GM18867 (cell line): ENCODE measurements at regions not wholly inside any gene's neighbourhood (a gene's known extent, or its start where the extent isn't known, plus 50 kb on each side); places are given as distances from the start of the nearest gene placed in this dataset.
"Not testable (repeated sequence)": the region's sequence is repeated elsewhere in the genome, so short reads cannot be mapped to it uniquely, and the experiment has no call there.

Experiments used
- ATAC-seq: cut with Tn5 transposase; IDR thresholded peaks from one replicate; pipeline ENCODE4 v1.9.1; 2021; ENCODE audit warnings: mild to moderate bottlenecking, moderate library complexity; ENCODE audit not compliant: unreplicated experiment

- no peak for ATAC-seq
These were observed 71.4 kb downstream of the TLR4 start for GRCh38 chr9:117775591-117775990.

DNA sequence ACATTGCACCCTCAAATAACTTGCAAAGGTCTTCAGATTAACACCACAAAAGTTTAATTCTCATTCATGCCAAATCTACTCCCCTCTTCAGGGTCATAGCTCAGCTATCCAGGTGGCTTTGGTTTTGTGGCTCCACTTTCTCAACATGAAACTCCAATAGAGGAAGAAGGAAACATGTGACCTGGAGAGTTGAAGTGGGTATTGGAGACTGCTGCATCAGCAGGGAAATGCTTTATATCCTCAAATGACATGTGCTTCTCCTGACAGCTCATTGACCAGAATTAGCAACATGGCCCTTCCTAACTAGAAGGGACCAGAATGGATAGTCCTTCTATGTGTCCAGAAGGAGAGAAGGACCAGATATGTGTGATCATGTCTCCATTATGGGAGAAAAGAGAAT lies 73.6 kb downstream of the TLR4 start:
- no peak for ATAC-seq

- ATAC-seq: no peak
These were observed 75.6 kb downstream of the TLR4 start for GRCh38 chr9:117779760-117780159.

DNA sequence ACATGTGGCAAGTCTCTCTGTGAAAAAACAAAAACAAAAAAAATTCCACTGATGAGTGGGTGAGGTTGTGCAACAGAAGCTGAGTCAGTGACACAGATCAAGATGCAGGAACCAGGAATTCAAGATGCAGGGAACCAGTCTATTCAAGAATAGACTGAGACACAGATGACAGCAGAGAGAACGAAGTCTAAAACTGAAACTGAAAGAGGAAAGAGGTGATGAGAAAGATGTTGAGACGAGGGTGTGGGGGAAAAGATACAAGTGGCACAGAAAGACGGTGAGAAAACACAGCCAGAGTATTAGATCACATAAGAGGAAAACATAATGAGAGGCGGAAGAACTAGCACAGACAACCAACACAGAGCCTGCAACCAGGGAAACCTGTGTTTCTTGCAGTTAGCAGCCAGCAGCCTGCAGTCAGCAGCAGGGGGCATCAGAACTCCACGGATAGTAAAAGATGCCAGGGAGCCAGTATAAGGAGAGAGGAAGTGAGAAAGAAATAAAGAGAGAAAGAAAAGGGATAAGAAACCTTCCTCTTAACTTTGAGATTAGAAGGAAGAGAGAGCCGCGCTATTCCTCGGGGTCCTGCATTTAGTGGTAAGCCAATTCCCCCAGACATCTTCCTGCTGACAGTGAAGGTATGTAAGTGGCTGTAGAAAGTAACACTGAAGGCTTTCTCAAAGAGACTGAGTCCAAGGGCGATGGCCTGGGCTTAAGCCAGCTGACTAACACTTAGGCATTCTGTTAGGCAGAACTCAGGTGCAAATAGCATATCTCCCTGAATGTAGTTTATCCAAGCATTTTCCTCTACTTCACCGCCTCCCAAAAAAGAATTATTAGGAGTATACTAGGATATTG lies 79.0 kb downstream of the TLR4 start:
- peak; percentile 74 for ATAC-seq

GRCh38 chr9:117783828-117784227 lies 79.6 kb downstream of the TLR4 start:
- peak; percentile 85 for ATAC-seq

- ATAC-seq: no peak
These were observed 80.8 kb downstream of the TLR4 start for GRCh38 chr9:117784996-117785395.

GRCh38 chr9:117787746-117788145 lies 83.5 kb downstream of the TLR4 start:
- ATAC-seq: no peak

DNA sequence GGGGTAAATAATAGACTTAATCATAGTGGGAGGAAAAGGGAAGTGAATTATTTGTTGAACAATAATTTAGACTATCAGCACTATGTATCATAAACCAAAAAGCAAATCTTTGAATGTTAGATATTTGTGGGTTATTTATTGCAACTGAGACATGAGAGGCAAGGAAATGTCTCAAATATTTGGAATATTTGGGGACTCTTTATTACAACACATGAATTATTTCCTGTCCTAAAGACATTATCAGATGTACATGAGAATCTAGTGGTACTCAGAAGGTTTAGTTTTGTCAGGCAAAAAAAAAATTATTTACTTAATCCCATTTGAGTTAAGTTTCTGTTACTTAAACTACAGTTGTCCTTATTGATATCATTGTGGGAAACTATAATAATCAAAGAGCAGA lies 91.1 kb downstream of the TLR4 start:
- ATAC-seq: no peak

GRCh38 chr9:117796681-117797080 lies 92.5 kb downstream of the TLR4 start:
- ATAC-seq: no peak

DNA sequence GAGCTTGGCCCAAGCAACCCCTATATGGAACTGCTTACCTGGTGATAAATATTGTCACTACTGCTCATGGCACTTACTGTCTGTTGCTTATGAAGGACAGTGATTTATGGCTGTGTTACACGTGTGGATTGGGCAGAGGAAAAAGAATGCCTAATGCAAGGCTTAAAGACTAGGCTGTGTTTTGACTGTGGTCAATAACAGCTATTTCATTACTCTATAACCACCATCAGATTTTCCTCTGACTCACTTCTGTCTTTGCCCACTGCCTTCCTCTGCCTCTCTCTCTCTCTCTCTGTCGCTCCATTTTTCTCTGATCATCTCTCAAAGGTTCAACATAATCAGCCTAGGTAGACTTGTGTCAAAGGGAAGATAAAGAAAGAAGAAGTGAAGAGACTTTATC lies 96.2 kb downstream of the TLR4 start:
- no peak for ATAC-seq

GRCh38 chr9:117809751-117810150 lies 105.5 kb downstream of the TLR4 start:
- no peak for ATAC-seq

GRCh38 chr9:117815315-117815714 lies 111.1 kb downstream of the TLR4 start:
- peak; percentile 79 for ATAC-seq

DNA sequence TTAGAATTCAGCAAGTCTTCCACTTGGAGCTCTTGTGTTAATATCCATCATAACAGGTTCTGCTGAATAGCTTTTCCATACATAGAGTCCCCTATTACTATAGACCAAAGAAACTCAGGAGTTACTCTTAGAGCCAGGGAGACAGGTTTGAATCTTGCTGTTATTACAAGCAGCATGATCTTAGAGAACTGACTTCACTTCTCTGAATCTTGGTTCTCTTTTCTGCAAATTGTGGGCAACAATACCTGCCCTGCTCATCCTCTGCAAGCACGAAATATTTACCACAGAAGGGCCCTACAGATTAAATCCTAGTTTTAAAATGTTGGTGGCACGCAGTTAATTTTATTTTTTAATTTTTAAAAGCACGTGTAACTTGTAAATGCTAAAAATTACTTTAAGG lies 111.7 kb downstream of the TLR4 start:
- no peak for ATAC-seq

GRCh38 chr9:117821954-117822353 lies 117.8 kb downstream of the TLR4 start:
- no peak for ATAC-seq

- no peak for ATAC-seq
These were observed 119.4 kb downstream of the TLR4 start for GRCh38 chr9:117823576-117823975.

GRCh38 chr9:117825609-117826347 lies 121.6 kb downstream of the TLR4 start:
- ATAC-seq: peak; percentile 98

DNA sequence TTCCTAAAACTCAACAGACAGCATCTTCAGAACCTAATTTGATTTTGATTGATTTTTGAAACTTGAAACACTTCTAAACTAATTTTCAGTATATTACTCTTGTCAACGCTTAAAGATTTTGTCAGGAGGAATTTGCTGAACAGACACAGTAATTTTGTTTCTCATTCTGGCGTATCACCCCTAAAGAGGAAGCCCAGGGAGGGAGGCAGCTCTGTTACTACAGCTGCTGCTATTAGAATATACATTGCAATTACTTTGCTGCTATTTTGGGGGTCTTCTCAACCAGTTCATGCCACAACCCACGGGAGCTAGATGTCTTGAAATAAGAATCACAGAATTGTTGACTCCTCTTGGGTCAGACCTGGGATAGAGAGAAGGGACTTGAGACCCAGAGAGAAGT lies 122.6 kb downstream of the TLR4 start:
- no peak for ATAC-seq

DNA sequence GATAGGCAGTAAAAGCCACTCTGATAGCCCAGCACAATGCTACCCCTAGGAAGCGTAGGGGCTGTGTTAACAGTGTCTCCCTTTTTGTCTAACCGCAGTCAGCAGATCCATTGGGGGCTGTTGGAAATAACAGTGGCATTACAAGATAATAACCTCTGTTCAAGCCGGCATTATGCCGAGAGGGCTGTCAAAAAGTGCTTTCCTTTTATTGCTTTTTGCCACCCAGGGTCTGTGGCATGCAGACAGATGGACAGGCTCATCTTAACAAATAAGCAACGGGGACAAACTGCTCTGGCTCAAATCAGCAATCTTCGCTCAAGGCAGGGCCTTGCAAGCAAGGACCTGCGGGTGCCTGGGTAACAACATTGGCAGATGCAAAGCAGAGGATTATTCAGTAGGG lies 123.3 kb downstream of the TLR4 start:
- no peak for ATAC-seq

GRCh38 chr9:117828466-117828865 lies 124.3 kb downstream of the TLR4 start:
- ATAC-seq: no peak

- ATAC-seq: peak; percentile 91
These were observed 131.6 kb downstream of the TLR4 start for GRCh38 chr9:117835798-117836197.

- ATAC-seq: peak; percentile 65
These were observed 135.7 kb downstream of the TLR4 start for GRCh38 chr9:117839862-117840261.

DNA sequence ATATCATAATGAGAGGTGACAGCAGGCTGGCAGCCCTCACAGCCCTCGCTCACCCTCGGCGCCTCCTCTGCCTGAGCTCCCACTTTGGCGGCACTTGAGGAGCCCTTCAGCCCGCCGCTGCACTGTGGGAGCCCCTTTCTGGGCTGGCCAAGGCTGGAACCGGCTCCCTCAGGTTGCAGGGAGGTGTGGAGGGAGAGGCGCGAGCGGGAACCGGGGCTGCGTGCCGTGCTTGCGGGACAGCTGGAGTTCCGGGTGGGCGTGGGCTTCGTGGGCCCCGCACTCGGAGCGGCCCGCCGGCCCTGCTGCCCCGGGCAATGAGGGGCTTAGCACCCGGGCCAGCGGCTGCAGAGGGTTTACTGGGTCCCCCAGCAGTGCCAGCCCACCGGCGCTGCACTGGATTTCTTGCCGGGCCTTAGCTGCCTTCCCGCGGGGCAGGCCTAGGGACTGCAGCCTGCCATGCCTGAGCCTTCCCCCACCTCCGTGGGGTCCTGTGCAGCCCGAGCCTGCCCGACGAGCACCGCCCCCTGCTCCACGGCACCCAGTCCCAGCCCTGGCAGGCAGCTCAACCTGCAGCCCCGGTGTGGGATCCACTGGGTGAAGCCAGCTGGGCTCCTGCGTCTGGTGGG lies 147.7 kb downstream of the TLR4 start:
- ATAC-seq: not testable (repeated sequence)
